Brain microvascular endothelial cell (primary cell): ENCODE measurements at regions not wholly inside any gene's neighbourhood (a gene's known extent, or its start where the extent isn't known, plus 50 kb on each side); places are given as distances from the start of the nearest gene placed in this dataset.

Experiments
- DNase-seq: peaks from one replicate; pipeline ENCODE4 v3.0.0-alpha.2; 2020
- H3K27ac ChIP-seq: fragments of 250-450 bp; sonication (Bioruptor Pico); 2 replicates; pipeline ENCODE4 v1.5.1; 2020; ENCODE audit warnings: mild to moderate bottlenecking, moderate library complexity
- H3K27me3 ChIP-seq: fragments of 250-450 bp; sonication (Bioruptor Pico); replicated peaks from 2 replicates; pipeline ENCODE4 v1.5.1; 2020; ENCODE audit warnings: mild to moderate bottlenecking
- H3K36me3 ChIP-seq: fragments of 250-450 bp; sonication (Bioruptor Pico); replicated peaks from 2 replicates; pipeline ENCODE4 v1.5.1; 2020; ENCODE audit warnings: mild to moderate bottlenecking
- H3K4me3 ChIP-seq: 2 replicates; pipeline ENCODE4 v1.5.1; 2011; ENCODE audit warnings: low read depth, mild to moderate bottlenecking, control low read depth, low read length, moderate library complexity
- in situ Hi-C: cut with HindIII; loops from 2 replicates; pipeline ENCODE4 v1.10.0; 2017; ENCODE audit warnings: low sequenced_read_pairs, low pct_ligation_motif_present
- TF ChIP-seq, protein P1 (sequence below): IDR thresholded peaks from 2 replicates; pipeline ENCODE4 v1.5.1; 2011; ENCODE audit warnings: low read depth, mild to moderate bottlenecking, moderate library complexity, low read length, control low read depth, inconsistent platforms; ENCODE audit errors: missing control alignments

GRCh38 chr10:131638880-131639278 is 261.9 kb upstream of the PPP2R2D start:
- DNase-seq = no peak
- Histone ChIP-seq H3K27me3 (no peaks in the 10 kb centered on the region), H3K36me3 (no peaks in the 10 kb centered on the region)

GRCh38 chr10:131640045-131640644 is 260.7 kb upstream of the PPP2R2D start:
- no peak overlapping the region for H3K27ac ChIP-seq
- H3K36me3 ChIP-seq = no peaks in the 10 kb centered on the region
- TF ChIP-seq, protein P1, sequence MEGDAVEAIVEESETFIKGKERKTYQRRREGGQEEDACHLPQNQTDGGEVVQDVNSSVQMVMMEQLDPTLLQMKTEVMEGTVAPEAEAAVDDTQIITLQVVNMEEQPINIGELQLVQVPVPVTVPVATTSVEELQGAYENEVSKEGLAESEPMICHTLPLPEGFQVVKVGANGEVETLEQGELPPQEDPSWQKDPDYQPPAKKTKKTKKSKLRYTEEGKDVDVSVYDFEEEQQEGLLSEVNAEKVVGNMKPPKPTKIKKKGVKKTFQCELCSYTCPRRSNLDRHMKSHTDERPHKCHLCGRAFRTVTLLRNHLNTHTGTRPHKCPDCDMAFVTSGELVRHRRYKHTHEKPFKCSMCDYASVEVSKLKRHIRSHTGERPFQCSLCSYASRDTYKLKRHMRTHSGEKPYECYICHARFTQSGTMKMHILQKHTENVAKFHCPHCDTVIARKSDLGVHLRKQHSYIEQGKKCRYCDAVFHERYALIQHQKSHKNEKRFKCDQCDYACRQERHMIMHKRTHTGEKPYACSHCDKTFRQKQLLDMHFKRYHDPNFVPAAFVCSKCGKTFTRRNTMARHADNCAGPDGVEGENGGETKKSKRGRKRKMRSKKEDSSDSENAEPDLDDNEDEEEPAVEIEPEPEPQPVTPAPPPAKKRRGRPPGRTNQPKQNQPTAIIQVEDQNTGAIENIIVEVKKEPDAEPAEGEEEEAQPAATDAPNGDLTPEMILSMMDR = no peak
- no peaks in the 10 kb centered on the region for H3K27me3 ChIP-seq
- H3K4me3 ChIP-seq = no peak overlapping the region
- in situ Hi-C loops = no loop called here
- no peak for DNase-seq

More at GRCh38 chr10:131638880-131639278, 261.9 kb upstream of the PPP2R2D start:
- no peak overlapping the region for H3K27ac ChIP-seq
- no peak overlapping the region for H3K4me3 ChIP-seq
- TF ChIP-seq, protein P1 = no peak
- in situ Hi-C loops = no loop called here

GRCh38 chr10:131641231-131641630 is 259.6 kb upstream of the PPP2R2D start:
- Histone ChIP-seq H3K27me3 (no peaks in the 10 kb centered on the region), H3K4me3 (no peak overlapping the region), H3K27ac (no peak overlapping the region), H3K36me3 (no peaks in the 10 kb centered on the region)
- TF ChIP-seq, protein P1 = no peak
- in situ Hi-C loops = no loop called here
- no peak for DNase-seq

DNA sequence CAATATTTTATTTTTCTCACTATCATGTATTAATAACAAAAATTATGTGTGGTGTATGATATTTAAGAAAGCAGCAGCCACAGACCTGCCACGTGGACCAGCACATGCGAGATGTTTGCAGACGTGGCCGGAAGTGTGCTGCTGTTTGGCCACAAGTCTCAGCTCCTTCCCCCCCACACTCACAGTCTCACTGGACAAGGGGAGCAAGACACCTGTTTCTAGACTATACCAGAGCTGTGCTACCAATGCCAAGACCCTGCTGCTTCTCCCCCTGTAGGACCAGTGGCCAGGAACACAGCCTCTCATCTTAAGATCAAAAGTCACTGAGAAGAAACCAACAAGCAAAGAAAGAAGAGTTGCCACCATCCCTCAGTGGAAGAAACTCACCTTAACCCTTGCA is 258.9 kb upstream of the PPP2R2D start:
- Histone ChIP-seq H3K36me3 (no peaks in the 10 kb centered on the region), H3K27me3 (no peaks in the 10 kb centered on the region), H3K27ac (no peak overlapping the region), H3K4me3 (no peak overlapping the region)
- TF ChIP-seq, protein P1 = no peak
- no peak for DNase-seq
- in situ Hi-C loops = no loop called here

GRCh38 chr10:131642966-131643365 is 257.8 kb upstream of the PPP2R2D start:
- no peak for DNase-seq
- TF ChIP-seq, protein P1 = no peak
- no peaks in the 10 kb centered on the region for H3K36me3 ChIP-seq
- H3K4me3 ChIP-seq = no peak overlapping the region
- in situ Hi-C loops = no loop called here
- H3K27ac ChIP-seq = no peak overlapping the region
- H3K27me3 ChIP-seq = no peaks in the 10 kb centered on the region

GRCh38 chr10:131644289-131644688 is 256.5 kb upstream of the PPP2R2D start:
- Histone ChIP-seq H3K4me3 (no peak overlapping the region), H3K27me3 (no peaks in the 10 kb centered on the region), H3K36me3 (no peaks in the 10 kb centered on the region), H3K27ac (no peak overlapping the region)
- no peak for DNase-seq
- TF ChIP-seq, protein P1 = no peak
- in situ Hi-C loops = no loop called here
